ENCODE measurements at regions not wholly inside any gene's neighbourhood (a gene's known extent, or its start where the extent isn't known, plus 50 kb on each side); places are given as distances from the start of the nearest gene placed in this dataset.

DNA sequence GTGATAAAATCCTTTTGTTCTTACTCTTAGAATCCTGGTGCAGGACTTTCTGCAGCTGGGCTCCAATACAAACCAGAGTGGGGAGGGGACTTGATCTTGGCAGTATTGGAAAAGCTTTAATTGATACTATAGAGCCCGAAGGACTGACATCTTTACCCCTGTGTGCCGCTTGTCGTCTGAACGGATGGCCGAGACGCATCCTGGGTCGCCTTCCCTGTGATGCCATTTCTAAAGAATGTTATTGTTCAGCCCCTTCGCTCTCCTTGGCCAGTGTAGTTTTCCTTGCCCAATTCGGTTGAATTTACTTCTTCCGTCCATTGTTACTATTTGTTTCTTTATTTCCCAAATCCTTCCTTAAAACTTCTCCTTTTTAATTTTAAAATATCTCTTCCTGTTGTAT, 80.9 kb downstream of the CLDN34 start:
- peak; percentile 55 for DNase-seq

DNA sequence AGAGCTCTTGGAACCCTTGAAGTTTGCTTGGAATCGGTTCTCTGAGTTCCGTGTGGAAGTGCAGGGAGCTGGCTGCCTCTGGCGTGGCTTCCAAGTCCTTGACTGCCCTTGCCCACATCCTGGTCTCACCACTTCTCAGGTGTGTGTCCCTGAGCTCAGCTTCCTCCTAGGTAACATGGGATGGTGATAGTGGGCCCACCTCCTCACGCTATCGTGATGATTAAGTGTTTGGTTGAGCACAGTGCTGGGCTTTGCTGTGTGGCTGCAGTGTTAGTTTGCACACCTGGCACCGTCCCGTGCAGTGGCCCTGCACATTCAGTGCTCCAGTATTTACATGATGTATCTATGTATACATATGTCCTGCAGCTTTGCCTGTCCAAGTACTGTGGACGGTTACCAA, 81.5 kb downstream of the CLDN34 start:
- DNase-seq = no peak

DNA sequence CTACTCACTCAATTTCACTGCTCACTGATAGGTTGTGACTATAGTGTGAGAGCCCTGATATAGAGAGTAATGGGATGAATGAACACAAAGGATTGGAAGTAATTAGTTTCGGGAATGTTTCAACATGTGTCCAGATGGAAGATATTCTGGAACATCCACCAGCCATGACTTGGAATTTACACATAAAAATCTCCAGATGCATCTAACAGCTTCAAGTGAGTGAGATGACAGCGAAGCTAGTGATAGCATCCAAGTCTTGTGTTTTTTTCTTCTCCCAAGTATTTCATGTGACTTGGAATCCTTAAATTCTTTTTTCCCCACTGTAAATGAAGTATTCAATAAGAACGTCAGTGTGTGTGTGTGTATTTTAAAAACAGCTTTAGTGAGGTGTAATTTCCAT, 82.1 kb downstream of the CLDN34 start:
- DNase-seq = no peak

DNA sequence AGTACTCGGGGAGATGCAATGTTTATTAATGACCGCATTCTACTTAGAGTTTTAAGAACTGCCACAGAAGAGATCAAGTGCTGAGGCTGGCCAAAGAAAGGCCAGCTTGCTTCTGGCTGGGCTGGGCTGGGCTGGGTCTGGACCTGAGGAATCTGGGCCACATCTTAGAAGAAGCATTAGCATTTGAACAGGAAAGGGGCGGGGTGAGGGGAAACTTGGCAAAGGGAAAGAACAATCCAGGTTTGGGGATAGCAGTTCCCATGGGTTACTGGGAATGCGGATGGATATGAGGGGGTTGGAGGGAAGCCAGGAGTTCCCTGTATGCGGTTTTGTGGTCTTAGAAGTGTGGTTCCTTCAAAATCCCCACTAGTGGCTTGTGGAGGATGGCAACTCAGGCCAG, 83.3 kb downstream of the CLDN34 start:
- DNase-seq = peak; percentile 80

DNA sequence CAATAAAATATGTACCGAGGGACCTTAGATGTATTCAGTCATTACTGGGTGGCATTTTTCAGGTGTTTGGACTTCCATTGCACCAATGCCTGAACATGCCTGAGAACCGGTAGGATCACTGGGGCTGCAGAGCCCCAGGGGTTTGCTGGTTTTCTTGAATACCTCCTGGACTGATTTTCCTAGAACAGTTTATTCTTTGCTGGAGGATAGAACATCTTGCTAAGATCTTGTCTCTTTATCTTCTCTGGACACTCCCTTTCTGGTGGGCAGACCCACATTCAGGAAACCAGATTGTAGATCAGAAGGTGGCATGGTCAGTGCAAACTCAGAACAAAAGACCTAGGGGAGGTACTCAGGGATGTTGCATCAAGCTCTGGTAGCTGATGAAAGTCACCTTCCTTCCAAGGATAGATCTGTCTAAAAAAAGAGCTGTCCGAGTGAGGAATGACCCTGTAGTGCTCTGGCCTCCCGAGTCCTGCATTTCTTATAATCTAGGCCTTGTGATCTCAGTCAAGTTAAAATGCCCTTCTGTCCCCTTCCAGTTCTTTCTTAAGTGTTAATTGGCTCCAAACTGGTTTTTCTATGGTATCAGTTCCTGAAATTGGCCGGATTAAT, 84.8 kb downstream of the CLDN34 start:
- no peak for DNase-seq

DNA sequence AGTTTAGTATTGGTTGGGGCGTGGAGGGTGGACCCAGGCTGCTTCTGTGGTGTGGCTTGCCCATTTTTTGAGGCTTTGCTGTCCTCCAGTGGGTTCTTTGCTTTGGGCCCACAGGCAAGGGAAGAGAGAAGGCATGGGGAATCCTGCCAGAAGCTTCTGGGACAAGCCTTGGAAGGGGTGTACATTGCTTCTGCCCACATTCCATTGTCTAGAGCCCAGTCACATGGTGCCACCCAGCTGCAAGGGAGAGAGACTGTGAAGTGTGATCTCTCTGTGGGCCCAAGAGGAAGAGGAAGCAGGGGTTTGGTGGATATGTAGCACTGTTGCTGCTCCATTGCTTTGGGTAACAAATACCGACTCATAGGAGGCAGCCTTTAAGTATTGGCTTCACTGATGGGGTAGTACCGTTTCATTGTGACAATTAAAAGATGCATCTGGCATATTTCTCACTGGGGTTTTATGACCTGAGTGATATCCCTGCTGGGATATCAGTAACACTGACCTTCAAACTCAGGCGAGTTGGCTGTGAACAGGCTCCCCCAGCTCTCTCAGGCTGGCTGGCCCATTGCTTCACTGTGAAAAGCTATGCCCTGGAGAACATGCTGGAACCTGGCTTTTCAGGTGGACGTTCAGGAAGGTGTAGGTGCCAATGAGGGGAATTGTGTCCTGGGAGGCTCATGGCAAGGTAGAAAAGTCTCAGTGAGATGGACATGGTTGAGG, 85.9 kb downstream of the CLDN34 start:
- peak; percentile 44 for DNase-seq

DNA sequence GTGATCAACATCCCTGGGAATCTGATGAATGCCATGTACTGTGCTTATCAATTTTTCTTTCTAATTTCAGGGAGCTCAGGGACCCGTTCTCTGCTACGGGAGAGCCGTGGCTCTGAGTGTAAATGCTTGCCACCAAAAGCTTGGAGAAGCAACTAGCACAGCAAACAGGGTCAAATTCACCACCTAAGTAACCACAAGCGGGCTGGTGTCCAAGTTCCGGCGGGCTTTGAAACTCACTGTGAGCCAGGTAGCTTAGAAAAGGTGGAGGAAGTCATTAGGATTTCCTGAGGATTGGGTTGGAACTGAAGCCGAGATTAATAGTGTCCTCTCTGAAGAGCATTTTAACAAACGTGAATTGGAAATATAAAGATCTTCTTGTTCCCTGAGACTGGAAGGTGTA, 87.2 kb downstream of the CLDN34 start:
- DNase-seq = no peak

DNA sequence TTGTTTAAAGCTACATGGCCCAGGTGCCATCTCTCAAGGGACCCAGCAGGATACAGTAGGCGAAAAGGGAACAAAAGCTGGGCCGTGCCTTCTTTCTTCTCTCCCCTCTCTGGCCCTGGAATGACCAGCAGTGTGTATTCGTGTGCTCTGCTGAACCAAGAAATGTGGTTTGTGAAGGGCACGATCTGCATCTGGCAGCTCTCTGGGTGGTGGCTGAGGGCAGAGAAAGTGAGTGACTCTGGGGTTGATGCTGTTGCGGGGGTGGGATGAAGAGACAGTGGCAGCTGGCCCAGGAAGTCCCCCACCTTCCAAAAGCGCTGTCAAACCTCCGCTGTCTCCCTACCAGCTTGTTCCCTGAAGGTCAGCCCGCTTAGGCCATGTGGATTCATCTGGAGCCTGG, 88.3 kb downstream of the CLDN34 start:
- no peak for DNase-seq

DNA sequence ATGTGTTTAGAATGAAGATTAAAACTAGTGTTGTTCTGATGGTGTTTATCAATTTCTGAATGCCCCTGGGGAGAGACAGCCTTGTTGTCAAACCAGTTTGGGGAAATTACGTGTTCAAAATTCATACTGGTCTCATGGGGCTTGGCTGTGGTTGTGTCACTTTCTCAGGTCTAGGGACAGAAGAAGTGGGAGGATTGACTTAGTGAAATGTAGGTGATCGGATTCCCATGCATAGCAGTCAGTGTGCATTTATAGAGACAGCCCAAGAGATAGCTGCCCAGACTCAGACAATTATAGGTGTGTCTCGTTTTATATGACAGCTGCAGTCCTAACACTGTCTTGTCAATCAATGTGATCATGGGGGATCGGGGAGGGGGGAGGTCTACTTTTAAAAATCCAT, 94.4 kb upstream of the CLCN4 start:
- no peak for DNase-seq

DNA sequence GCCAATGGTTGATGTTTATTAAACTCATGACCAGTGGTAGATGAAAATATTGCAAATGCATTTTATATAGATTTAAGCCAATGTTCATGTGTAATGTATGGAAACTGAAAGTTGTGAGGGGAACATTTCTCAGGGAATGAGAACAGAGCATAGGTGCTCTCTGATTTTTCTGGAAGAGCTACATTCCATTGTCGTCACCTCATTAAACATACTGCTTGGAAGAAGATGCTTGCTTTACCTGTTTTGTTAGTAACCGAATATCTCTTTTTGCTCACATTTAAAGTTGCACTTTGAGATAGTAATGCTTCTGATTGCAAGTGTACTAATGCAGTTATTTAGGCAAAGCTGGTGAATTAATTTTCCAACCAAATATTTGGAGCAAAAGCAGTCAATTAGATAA, 93.8 kb upstream of the CLCN4 start:
- no peak for DNase-seq

DNA sequence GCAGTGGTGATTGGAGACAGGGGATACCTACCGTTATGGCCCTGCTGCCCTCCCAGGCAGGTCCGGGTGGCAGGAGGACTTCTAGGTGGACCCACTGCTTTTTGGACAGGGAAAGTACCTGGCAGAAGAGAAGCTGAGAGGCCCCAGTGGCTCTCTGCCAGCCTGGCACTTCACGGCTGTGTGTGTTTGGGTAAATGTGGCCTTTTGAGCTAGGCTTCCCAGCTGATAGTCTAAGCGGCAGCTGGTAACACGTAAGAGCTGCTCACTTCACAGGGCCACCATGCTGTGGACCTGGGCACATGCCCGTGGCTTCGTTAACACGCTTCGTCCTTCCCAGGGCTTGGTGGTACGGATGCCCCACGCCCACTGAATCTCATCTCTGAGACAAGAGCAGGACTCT, 92.0 kb upstream of the CLCN4 start:
- no peak for DNase-seq

DNA sequence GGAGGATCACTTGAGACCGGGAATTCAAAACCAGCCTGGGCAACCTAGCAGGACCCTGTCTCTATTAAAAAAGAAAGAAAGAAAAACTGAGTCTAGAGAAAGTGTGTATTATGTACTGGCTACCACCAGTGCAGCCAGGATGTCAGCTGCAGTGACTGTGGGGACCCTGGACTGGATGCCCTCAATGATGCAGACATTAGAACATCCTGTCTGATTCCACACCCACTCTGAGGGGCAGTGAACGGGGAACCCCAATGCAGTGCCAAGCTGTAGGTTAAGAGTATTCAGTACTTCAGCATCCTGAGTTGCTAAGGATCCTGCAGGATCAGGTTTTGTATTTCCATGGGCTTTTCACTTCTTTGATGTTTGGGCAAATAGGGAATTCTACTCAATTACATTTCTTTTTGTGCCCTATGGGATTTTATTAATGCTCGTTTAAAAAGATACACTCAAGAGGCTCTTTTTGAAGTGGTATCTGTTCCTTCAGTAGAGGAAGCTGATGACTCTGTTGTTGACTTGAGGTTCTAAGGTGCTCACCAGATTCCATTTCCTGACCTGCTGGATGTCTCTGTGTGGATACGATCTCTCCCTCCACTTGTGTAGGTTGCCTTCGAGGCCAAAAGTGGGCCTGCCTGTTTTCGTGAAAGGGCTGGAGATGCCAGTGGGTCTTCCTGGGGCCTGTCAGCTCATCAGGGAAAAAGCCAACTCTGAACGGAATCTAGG, 85.9 kb upstream of the CLCN4 start:
- no peak for DNase-seq

DNA sequence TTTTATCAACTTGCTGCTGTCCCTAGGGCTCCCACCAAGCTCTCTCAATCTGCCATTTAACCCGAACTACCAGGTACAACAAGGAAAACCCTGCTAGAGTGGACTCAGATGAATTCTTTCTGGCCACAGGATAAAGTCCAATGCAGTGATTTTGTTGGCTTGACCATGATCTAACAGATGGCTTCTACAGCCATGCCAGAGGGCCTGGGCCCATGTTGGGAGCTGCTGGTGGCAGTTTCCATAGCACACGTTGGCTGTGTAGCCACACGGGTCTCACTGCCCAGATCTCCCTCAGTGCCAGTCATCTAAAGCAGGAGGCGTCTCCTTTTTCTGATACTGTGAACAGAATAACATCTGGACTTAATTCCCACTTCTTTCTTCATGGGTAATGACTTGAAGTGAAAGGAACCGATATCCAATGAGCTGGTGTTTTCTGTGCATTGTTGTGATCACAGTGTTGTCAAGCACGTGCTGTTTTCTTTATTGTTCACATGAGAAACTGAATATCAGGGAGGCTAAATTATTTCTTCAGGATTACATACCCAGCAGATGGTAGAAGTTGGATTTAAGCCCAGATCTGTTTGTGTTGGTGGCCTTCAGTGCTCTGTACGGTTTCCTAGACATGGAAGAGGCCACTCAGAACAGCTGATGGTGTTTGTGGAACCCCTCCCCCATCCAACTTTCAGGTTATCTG, 85.2 kb upstream of the CLCN4 start:
- peak; percentile 71 for DNase-seq

DNA sequence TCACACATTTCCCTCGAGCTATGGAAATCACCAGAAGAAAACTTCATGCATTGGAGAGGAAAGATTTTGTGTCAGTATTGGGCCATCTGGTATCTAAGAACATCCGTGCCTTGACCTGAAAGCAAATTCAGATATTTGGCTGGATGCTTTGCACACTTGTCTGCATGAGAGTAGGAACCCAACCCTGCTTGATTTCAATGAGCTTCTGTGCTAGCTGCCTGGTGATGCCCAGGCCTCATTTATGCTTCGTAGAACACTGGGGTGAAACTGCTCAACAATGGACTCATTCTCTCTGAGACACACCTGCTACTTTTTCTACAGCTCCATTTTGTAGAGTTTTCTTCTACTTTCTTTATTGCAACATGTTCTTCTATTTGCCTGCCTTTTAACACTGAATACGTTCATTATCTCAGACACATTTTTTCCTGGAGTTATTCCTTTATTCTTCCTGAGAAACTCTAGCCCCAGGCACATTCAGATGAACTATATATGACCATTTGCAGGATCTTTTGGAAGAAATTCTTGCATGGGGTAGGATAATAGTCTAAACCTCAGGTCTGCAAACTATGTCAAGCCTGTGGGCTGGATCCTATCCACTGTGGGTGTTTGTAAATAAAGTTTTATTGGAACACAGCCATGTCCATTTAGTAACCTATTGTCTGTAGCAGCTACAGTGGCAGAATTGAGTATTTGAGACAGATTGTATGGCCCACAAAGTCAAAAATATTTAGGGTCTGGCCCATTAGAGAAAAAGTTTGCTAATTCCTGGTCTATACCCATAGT, 83.8 kb upstream of the CLCN4 start:
- no peak for DNase-seq

DNA sequence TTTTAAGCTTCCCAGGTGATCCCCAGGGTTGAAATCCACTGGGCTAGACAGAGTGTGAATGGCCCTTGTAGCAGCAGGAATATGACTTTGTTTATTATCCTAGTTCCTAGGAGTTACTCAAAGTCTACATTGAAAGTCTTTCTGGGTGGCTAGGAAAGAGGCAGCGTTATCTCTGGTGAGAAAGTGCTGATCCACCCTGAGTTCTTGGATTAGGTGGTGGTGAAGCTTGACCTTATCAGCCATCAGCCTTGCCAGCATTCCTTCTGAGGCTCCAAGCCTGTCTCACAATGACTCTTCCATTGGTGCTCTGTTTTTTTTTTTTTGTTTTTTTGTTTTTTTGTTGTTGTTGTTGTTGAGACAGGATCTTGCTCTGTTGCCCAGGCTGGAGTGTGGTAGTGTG, 83.1 kb upstream of the CLCN4 start:
- no peak for DNase-seq

DNA sequence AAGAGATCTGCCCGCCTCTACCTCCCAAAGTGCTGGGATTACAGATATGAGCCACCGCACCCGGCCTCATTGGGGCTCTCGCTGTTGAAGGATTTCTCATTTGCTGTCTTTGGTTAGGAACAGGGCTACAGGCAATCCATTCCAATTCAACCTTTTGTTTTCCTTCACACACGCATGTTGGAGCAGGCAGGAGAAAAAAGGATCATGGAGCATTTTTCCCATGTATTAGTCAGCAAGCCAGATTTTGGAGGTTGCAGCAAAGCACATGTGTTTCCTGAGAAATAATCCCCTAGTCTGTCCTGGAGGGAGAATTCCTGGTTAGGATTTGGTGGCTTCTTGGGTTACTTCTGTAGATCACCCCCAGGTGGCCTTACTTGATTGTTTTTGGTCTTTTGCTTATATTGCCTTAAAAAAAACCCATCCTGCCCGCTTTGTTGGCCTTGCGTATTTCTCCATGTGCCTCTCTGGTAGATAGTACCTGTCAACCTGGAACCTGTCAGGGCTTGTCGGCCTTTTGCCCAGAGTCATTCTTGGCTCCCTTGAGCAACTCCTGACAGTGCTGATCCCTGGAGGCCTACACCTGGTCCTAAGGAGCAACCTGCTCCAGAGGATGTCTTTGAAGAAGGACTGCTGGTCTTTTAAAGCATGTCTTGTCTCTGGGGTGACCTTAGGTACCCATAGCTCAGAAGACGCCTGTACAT, 82.4 kb upstream of the CLCN4 start:
- DNase-seq = no peak

DNA sequence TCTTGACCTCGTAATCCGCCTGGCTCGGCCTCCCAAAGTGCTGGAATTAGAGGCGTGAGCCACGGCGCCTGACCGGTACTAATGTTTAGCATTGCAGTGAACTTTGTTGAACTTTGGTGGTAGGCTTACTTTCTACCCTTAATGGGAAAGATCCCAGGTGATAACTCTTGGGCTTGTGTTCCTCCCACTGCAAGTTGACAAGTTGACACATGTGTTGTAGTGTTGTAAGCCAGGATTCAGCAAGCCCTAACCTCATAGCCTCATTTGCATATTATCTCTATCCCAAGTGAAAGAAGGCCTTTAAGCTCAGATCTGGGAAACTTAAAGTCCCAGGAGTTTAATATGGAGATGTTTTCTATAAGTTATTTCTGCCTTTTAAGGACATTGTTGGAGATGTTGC, 80.0 kb upstream of the CLCN4 start:
- DNase-seq = no peak

DNA sequence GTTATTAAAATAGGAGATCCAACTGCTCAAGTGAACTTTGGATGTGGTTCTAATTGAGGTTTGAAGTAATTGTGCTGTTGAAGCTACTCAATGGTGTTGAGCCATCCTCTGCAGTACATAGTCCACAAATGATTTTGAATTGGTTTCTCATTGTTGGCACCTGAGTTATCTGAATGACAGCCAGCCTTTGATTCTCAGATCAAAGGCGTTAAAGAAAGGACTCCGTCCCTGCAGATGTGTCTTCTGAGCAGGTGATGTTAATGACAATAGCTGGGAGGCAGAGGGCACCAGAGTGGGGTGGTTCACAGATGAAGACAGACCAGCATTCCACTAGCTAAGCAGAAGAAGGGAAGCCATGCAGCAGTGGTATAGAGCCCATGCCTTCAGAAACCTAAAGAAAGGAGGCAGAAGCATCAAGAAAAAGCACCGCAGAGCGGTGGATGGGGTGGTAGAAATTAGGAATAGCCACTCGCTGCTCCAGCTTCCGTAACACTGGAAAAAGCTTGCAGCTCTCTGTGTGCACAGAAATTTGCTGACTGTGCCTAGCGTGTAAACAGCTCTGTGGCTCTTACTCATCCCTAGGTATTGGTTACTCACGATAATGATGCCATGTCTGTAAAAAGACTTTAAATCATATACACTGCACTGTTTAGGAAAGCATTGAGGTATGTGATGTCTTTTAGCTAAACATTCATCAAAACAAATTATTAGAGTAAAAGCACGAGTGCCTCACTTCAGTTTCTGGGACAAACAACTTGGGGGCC, 79.2 kb upstream of the CLCN4 start:
- no peak for DNase-seq

DNA sequence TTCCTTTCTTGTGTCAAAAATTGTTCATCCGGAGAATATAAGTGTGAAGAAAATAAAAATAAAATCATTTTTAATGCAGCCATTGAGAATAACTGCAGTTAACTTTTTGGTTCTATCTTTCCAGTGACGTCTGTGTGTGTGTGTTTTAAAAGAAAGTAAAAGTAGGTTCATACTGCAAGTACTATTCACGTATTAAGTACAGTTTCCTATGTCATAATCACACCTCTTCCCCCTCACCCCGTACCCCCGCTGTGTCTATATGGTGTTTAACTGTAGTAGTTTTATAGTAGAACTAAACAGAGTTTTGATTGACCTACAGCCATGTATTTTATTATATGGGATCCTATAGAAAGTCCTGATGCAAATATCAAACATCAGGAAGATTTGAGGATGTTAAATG, 78.5 kb upstream of the CLCN4 start:
- no peak for DNase-seq

DNA sequence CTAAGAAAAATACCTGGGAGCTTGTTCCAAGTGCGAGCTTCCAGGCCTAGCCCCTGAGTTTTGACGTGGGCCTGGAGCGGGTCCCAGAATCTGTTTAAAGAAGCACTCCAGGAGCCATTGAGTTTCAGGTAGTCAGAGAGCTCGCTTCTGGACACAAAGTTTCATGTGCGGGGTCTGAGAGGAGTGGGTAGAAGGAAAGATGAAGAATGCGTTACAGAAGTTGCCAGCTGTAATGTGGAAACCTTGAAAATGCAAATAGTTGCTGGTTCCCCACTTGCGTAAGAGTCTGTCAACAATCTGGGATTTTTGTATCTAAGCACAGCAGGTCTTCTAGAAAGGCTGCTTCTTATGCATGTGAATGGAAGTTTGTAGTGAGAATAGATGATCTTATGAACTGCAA, 77.5 kb upstream of the CLCN4 start:
- DNase-seq = no peak

DNA sequence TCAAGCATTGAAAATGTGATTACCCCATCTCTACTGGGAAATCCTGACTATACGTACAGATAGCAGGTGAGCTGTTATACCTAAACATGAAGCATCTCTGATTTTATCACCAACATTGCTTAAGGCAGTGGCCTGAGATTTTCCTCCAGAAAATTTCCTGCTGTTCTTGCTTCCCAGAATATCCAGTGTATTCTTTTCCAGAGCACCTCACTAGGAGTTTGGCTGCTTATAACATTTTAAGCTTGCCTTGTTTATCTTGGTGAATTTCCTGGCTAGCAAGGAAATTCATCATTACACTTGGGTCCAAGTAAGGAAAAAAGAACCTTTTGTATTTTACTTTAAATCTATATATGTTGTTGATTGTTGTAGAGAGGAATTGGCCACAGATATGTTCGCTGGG, 73.0 kb upstream of the CLCN4 start:
- peak; percentile 15 for DNase-seq
